HepG2 (cell line): ENCODE measurements at regions not wholly inside any gene's neighbourhood (a gene's known extent, or its start where the extent isn't known, plus 50 kb on each side); places are given as distances from the start of the nearest gene placed in this dataset.

Source experiments
- AGO2 ChIP-seq: fragments of 200-400 bp; formaldehyde crosslinking; optimal IDR thresholded peaks from 2 replicates; pipeline ENCODE3; 2017; ENCODE audit warnings: mild to moderate bottlenecking, low read depth, low read length, moderate library complexity
- CHD2 ChIP-seq: IDR thresholded peaks from 2 replicates; pipeline ENCODE4 v1.6.1; 2011; ENCODE audit warnings: low read depth, low read length, improper control_type of control experiment
- POLR2G ChIP-seq: fragments of 200-400 bp; formaldehyde crosslinking; IDR thresholded peaks from 2 replicates; pipeline ENCODE4 v1.6.1; 2018; ENCODE audit warnings: mild to moderate bottlenecking, low read depth, low read length, moderate library complexity
- RCOR2 ChIP-seq: IDR thresholded peaks from 2 replicates; pipeline ENCODE4 v1.6.1; 2016; ENCODE audit warnings: missing biosample characterization, missing genetic modification reagents
- SRY ChIP-seq: sonication (generic); formaldehyde crosslinking; IDR thresholded peaks from 2 replicates; pipeline ENCODE4 v1.8.0; 2022; ENCODE audit warnings: mild to moderate bottlenecking, missing genetic modification reagents
- YEATS4 ChIP-seq: sonication (generic); formaldehyde crosslinking; IDR thresholded peaks from 2 replicates; pipeline ENCODE4 v1.4.0; 2020; ENCODE audit warnings: missing genetic modification reagents, borderline replicate concordance
- ZNF768 ChIP-seq: sonication (generic); formaldehyde crosslinking; IDR thresholded peaks from 2 replicates; pipeline ENCODE4 v1.4.0; 2020; ENCODE audit warnings: missing genetic modification reagents
- ZSCAN12 ChIP-seq: sonication (generic); formaldehyde crosslinking; IDR thresholded peaks from 2 replicates; pipeline ENCODE4 v1.9.0; 2021; ENCODE audit warnings: mild to moderate bottlenecking, missing genetic modification reagents
- ZSCAN9 ChIP-seq: IDR thresholded peaks from 2 replicates; pipeline ENCODE4 v1.6.1; 2016; ENCODE audit warnings: borderline replicate concordance
- TF ChIP-seq, protein P1 (sequence below): sonication (generic); formaldehyde crosslinking; IDR thresholded peaks from 2 replicates; pipeline ENCODE4 v1.4.0; 2020; ENCODE audit warnings: missing genetic modification reagents
- TF ChIP-seq, protein P2 (sequence below): IDR thresholded peaks from 2 replicates; pipeline ENCODE4 v1.6.1; 2016; ENCODE audit warnings: low read depth, borderline replicate concordance
- TF ChIP-seq, protein P3 (sequence below): sonication (generic); formaldehyde crosslinking; IDR thresholded peaks from 2 replicates; pipeline ENCODE4 v1.4.0; 2020; ENCODE audit warnings: missing genetic modification reagents
- TF ChIP-seq, protein P4 (sequence below): sonication (generic); formaldehyde crosslinking; IDR thresholded peaks from 2 replicates; pipeline ENCODE4 v1.4.0; 2020; ENCODE audit warnings: mild to moderate bottlenecking, missing genetic modification reagents

DNA sequence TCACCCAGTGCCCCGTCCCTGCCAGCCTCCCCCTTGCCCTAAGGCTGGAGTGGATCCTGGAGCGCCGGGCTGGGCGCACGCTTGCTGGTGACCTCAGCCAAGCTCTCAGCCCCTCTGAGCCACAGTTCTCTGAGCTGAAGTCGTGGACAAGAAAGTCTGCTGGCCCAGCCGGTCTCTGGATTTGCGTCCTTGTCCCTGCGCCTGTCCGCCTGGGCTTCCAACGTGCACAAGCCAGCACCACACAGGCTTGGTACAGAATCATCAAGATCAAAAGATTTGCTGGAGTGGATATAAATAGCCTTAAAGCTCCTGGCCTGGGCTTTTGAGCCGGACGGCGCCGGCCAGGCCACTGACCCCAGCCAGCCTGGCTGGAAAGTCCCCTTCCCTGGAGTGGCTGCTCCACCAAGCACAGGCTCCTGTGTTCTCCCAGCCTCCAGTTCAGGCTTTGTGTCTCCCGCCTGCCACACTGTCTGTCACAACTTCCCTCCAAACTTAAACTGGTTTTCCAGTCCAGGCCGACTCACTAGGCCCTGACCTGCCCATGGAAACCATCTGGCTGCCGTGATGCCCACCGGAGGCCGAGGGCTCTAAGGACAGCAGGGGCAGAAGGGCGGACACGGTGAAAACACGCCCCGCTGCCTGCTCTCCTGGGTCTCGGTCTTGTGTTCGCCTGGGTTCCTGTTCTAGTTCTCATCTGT lies 156.2 kb downstream of the NUP210 start (continued):
- no peak for TF ChIP-seq AGO2
- TF ChIP-seq CHD2: no peak
- TF ChIP-seq, protein P1, sequence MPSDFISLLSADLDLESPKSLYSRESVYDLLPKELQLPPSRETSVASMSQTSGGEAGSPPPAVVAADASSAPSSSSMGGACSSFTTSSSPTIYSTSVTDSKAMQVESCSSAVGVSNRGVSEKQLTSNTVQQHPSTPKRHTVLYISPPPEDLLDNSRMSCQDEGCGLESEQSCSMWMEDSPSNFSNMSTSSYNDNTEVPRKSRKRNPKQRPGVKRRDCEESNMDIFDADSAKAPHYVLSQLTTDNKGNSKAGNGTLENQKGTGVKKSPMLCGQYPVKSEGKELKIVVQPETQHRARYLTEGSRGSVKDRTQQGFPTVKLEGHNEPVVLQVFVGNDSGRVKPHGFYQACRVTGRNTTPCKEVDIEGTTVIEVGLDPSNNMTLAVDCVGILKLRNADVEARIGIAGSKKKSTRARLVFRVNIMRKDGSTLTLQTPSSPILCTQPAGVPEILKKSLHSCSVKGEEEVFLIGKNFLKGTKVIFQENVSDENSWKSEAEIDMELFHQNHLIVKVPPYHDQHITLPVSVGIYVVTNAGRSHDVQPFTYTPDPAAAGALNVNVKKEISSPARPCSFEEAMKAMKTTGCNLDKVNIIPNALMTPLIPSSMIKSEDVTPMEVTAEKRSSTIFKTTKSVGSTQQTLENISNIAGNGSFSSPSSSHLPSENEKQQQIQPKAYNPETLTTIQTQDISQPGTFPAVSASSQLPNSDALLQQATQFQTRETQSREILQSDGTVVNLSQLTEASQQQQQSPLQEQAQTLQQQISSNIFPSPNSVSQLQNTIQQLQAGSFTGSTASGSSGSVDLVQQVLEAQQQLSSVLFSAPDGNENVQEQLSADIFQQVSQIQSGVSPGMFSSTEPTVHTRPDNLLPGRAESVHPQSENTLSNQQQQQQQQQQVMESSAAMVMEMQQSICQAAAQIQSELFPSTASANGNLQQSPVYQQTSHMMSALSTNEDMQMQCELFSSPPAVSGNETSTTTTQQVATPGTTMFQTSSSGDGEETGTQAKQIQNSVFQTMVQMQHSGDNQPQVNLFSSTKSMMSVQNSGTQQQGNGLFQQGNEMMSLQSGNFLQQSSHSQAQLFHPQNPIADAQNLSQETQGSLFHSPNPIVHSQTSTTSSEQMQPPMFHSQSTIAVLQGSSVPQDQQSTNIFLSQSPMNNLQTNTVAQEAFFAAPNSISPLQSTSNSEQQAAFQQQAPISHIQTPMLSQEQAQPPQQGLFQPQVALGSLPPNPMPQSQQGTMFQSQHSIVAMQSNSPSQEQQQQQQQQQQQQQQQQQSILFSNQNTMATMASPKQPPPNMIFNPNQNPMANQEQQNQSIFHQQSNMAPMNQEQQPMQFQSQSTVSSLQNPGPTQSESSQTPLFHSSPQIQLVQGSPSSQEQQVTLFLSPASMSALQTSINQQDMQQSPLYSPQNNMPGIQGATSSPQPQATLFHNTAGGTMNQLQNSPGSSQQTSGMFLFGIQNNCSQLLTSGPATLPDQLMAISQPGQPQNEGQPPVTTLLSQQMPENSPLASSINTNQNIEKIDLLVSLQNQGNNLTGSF (CRISPR knock-in tag): no peak
- TF ChIP-seq, protein P2, sequence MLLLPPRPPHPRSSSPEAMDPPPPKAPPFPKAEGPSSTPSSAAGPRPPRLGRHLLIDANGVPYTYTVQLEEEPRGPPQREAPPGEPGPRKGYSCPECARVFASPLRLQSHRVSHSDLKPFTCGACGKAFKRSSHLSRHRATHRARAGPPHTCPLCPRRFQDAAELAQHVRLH (CRISPR knock-in tag): peak; percentile 56
- TF ChIP-seq RCOR2 (CRISPR knock-in tag): peak; percentile 53; the same call in 1 of the 2 replicates
- TF ChIP-seq POLR2G: peak; percentile 68
- TF ChIP-seq, protein P3, sequence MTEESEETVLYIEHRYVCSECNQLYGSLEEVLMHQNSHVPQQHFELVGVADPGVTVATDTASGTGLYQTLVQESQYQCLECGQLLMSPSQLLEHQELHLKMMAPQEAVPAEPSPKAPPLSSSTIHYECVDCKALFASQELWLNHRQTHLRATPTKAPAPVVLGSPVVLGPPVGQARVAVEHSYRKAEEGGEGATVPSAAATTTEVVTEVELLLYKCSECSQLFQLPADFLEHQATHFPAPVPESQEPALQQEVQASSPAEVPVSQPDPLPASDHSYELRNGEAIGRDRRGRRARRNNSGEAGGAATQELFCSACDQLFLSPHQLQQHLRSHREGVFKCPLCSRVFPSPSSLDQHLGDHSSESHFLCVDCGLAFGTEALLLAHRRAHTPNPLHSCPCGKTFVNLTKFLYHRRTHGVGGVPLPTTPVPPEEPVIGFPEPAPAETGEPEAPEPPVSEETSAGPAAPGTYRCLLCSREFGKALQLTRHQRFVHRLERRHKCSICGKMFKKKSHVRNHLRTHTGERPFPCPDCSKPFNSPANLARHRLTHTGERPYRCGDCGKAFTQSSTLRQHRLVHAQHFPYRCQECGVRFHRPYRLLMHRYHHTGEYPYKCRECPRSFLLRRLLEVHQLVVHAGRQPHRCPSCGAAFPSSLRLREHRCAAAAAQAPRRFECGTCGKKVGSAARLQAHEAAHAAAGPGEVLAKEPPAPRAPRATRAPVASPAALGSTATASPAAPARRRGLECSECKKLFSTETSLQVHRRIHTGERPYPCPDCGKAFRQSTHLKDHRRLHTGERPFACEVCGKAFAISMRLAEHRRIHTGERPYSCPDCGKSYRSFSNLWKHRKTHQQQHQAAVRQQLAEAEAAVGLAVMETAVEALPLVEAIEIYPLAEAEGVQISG: peak; percentile 17; the same call in 1 of the 2 replicates
- TF ChIP-seq ZSCAN9 (CRISPR knock-in tag): no peak
- peak; percentile 78 for TF ChIP-seq YEATS4 (CRISPR knock-in tag)
- TF ChIP-seq ZNF768 (CRISPR knock-in tag): peak; percentile 95
- TF ChIP-seq, protein P4, sequence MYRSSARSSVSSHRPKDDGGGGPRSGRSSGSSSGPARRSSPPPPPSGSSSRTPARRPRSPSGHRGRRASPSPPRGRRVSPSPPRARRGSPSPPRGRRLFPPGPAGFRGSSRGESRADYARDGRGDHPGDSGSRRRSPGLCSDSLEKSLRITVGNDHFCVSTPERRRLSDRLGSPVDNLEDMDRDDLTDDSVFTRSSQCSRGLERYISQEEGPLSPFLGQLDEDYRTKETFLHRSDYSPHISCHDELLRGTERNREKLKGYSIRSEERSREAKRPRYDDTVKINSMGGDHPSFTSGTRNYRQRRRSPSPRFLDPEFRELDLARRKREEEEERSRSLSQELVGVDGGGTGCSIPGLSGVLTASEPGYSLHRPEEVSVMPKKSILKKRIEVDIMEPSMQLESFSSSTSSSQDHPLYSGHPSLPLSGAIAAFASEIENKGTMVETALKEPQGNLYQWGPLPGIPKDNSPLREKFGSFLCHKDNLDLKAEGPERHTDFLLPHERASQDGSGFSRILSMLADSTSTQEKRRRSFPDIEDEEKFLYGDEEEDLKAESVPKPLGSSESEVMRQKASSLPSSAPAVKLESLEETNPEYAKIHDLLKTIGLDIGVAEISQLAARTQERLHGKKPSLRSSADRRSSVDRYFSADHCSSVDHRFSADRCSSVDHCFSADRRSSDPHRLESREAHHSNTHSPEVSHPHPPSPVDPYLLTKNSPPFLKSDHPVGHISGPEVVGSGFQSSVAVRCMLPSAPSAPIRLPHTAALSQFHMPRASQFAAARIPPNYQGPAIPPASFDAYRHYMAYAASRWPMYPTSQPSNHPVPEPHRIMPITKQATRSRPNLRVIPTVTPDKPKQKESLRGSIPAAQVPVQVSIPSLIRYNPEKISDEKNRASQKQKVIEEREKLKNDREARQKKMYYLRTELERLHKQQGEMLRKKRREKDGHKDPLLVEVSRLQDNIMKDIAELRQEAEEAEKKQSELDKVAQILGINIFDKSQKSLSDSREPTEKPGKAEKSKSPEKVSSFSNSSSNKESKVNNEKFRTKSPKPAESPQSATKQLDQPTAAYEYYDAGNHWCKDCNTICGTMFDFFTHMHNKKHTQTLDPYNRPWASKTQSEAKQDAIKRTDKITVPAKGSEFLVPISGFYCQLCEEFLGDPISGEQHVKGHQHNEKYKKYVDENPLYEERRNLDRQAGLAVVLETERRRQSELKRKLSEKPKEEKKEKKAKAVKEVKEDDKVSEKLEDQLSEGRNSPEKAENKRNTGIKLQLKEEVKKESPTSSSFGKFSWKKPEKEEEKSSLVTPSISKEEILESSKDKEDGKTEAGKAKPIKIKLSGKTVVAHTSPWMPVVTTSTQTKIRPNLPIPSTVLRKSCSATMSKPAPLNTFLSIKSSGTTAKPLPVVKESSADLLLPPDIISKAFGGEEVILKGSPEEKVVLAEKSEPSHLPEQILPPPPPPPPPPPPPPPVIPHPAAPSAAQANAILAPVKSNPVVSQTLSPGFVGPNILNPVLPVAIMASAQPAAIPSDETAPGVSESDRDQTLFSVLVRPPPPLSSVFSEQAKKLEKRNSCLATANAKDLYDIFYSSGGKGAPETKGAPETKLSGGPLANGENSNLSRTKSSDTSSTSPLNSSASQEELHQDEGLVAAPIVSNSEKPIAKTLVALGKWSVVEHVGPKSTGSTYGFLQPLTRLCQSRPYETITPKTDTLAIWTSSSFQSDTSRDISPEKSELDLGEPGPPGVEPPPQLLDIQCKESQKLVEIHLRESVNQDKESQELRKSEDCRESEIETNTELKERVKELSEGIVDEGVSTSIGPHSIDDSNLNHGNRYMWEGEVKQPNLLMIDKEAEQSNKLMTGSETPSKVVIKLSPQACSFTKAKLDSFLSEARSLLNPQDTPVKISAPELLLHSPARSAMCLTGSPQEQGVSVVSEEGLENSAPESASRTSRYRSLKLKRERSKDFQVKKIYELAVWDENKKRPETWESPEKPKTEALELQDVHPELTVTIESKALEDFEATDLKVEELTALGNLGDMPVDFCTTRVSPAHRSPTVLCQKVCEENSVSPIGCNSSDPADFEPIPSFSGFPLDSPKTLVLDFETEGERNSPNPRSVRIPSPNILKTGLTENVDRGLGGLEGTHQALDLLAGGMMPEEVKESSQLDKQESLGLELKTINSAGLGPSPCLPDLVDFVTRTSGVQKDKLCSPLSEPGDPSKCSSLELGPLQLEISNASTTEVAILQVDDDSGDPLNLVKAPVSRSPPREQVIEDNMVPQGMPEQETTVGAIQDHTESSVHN (CRISPR knock-in tag): no peak
- no peak for TF ChIP-seq SRY (CRISPR knock-in tag)
- TF ChIP-seq ZSCAN12 (CRISPR knock-in tag): 0 out of 2 replicates have a peak, but pooled peaks have one; percentile 24
